GM12875 (cell line): ENCODE measurements at regions not wholly inside any gene's neighbourhood (a gene's known extent, or its start where the extent isn't known, plus 50 kb on each side); places are given as distances from the start of the nearest gene placed in this dataset.

ENCODE experiments used
- H3K4me3 ChIP-seq: one replicate; pipeline ENCODE4 v1.5.1; 2011; ENCODE audit warnings: low read depth, low read length, control low read depth
- TF ChIP-seq, protein P1 (sequence below): IDR thresholded peaks from 2 replicates; pipeline ENCODE4 v1.5.1; 2011; ENCODE audit warnings: low read depth, mild to moderate bottlenecking, control low read depth, inconsistent platforms, low read length, moderate library complexity, borderline replicate concordance; ENCODE audit not compliant: insufficient read depth

DNA sequence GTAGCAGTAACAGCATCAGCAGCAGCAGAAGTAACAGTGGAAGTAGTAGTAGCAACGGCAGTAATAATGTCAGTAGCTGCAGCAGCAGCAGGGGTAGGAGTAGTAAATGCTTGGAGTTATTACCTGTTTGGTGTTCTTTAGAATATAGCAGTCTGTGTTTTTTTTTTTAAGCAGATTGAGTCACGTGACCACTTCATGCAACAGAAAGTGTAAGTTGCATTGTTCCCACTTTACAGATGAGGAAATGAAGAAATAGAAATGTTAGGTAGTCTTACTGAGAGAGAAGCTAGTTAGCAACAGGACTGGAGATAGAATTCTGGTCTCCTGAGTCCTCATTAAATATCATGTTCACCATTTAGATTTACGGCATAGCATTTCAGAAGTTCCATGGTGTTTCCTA lies 358.2 kb downstream of the HAPSTR1 start:
- no peak overlapping the region for H3K4me3 ChIP-seq
- TF ChIP-seq, protein P1, sequence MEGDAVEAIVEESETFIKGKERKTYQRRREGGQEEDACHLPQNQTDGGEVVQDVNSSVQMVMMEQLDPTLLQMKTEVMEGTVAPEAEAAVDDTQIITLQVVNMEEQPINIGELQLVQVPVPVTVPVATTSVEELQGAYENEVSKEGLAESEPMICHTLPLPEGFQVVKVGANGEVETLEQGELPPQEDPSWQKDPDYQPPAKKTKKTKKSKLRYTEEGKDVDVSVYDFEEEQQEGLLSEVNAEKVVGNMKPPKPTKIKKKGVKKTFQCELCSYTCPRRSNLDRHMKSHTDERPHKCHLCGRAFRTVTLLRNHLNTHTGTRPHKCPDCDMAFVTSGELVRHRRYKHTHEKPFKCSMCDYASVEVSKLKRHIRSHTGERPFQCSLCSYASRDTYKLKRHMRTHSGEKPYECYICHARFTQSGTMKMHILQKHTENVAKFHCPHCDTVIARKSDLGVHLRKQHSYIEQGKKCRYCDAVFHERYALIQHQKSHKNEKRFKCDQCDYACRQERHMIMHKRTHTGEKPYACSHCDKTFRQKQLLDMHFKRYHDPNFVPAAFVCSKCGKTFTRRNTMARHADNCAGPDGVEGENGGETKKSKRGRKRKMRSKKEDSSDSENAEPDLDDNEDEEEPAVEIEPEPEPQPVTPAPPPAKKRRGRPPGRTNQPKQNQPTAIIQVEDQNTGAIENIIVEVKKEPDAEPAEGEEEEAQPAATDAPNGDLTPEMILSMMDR: no peak

DNA sequence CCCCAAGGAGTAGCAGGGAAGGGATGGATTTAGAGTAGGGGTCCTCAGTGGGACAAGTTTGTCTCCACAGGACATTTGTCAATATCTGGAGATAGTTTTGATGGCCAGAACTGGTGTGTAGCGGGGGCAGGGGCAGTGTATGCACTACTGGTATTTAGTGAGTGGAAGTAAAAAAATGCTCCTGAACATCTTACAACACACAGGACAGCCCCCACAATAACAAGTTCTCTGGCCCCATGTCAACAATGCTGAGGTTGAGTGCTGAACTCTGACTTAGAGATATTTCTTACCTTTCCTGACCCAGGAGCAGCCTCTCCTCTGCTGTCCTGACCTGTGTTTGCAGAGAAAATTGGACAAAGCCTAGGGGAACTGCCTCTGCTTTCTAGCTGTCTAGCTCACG lies 365.8 kb downstream of the HAPSTR1 start:
- H3K4me3 ChIP-seq: no peak overlapping the region
- TF ChIP-seq, protein P1: no peak

DNA sequence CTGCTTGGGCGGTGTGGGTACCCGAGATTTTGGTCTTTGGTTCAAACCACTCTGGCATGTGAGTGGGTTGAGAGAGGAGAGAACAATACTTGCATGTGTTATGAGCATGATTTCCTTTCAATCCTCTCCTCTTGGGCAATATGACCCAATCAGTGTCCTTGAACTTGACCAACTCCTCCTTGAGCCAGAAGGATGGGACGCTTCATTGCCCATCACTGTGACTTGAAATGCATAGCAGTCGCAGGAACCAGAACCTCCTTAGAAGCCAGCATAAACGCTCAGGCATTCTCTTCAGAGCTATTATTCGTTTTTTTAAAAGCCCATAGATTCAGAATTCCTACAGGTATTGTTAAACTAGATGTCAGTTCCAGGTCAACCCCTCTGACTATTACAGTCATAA lies 367.4 kb downstream of the HAPSTR1 start:
- TF ChIP-seq, protein P1: no peak

DNA sequence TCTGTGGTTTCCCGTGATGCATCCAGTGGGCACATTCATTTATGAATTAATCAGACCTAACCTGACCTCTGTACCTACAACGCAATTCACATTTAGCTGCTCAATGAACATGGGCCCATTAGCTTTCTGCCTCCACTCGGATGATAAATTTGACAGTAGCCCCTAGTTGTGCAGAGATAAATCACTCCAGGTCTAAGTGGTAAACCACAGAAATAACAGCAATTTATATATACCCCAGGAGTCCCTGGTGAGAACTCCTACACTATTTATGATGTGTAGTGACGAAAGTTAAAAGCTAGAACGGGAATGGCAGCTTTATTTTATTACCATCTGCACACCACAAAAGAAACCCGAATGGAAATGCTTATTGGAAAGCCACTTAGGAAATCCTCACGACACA lies 371.5 kb downstream of the HAPSTR1 start:
- H3K4me3 ChIP-seq: no peak overlapping the region
- TF ChIP-seq, protein P1: no peak

More for the DNA sequence above, 367.4 kb downstream of the HAPSTR1 start:
- no peak overlapping the region for H3K4me3 ChIP-seq

DNA sequence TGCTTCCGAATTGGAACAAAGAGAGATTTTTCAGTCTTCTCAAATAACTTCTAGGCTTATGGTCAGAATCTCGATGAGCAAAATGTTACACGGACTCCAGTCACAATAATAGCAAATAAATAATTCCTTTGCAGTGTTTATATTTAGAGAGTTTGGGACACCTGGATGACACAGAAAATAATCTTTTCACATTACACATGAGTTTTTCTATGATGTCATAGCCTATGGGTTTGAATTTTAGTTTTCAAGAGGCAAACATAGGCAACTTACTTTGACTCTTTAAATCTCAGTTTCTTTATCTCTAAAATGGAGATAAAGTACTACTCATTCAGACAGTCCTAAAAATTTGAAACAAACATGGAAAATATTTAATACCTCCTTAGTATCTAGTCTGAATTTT lies 372.0 kb downstream of the HAPSTR1 start:
- no peak overlapping the region for H3K4me3 ChIP-seq
- TF ChIP-seq, protein P1: no peak

DNA sequence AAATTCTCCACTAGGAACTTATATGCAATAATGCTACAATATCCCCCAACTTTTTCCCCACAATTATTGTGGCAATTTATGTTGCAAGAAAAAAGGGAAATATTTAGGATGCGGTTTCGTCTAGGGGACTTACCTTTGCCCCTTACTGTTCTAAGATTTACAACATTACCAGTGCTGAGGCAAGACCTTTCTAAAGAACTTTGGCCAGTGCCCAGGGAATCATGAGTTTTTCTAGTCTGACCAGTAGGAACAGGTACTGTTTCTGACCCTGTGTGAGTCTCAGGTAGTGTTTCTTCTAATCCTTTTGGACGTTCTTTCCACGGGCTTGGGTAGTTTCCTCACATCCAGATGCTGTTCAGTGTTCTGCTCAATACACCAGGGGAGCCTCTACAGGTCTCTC lies 373.7 kb downstream of the HAPSTR1 start:
- H3K4me3 ChIP-seq: no peak overlapping the region
- TF ChIP-seq, protein P1: no peak

DNA sequence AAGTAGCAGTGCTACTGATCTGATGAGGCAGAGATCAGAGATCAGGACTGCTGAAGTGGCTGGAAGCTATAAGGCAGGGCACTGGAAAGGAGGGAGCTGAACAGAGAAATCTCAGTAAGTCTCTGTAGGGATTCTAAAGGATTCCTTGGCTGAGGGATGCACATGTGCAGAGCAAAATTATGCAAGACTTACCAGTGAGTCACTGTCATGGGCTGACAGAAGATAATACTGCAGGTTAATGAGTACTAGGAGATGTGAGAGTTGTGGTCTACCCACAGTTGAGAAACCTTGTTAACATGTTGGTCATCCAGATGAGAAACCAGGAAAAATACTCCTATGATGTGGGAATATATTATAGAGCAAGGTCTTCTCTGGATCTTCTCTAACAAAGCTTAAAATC lies 378.1 kb downstream of the HAPSTR1 start:
- TF ChIP-seq, protein P1: no peak
- no peak overlapping the region for H3K4me3 ChIP-seq
